ENCODE measurements at regions not wholly inside any gene's neighbourhood (a gene's known extent, or its start where the extent isn't known, plus 50 kb on each side); places are given as distances from the start of the nearest gene placed in this dataset.

- no peaks in the 10 kb centered on the region for H3K27me3 Mint-ChIP-seq
- no peak overlapping the region for H3K4me3 Mint-ChIP-seq
- H3K27ac Mint-ChIP-seq, result peak overlapping the region; percentile 92
- H3K9me3 ChIP-seq (ENCODE audit: control insufficient read depth, low read length, poor library complexity, severe bottlenecking), result no peaks in the 10 kb centered on the region
- ATAC-seq, result no peak
- H3K4me1 Mint-ChIP-seq, result peaks cover 30% of the 10 kb centered on the region
- H3K36me3 Mint-ChIP-seq (ENCODE audit: low read depth), result no peaks in the 10 kb centered on the region
- no peak for DNase-seq
Measured at GRCh38 chr10:7485799-7486198, 75.0 kb upstream of the SFMBT2 start.

- no peaks in the 10 kb centered on the region for H3K9me3 ChIP-seq (ENCODE audit: control insufficient read depth, low read length, poor library complexity, severe bottlenecking)
- ATAC-seq (peak; percentile 18), DNase-seq (no peak)
- H3K36me3 Mint-ChIP-seq (ENCODE audit: low read depth), result no peaks in the 10 kb centered on the region
- H3K4me1 Mint-ChIP-seq, result peaks cover 34% of the 10 kb centered on the region
- no peaks in the 10 kb centered on the region for H3K27me3 Mint-ChIP-seq
- peak overlapping the region; percentile 92 for H3K27ac Mint-ChIP-seq
- peak overlapping the region; percentile 77 for H3K4me3 Mint-ChIP-seq
Measured at GRCh38 chr10:7485244-7485556, 74.4 kb upstream of the SFMBT2 start.

- peak overlapping the region; percentile 77 for H3K4me3 Mint-ChIP-seq
- no peaks in the 10 kb centered on the region for H3K36me3 Mint-ChIP-seq (ENCODE audit: low read depth)
- no peaks in the 10 kb centered on the region for H3K9me3 ChIP-seq (ENCODE audit: control insufficient read depth, low read length, poor library complexity, severe bottlenecking)
- DNase-seq (peak in 1 of 3 donors; percentile 14), ATAC-seq (peak; percentile 87)
- peak overlapping the region; percentile 92 for H3K27ac Mint-ChIP-seq
- H3K4me1 Mint-ChIP-seq, result peaks cover 40% of the 10 kb centered on the region
- H3K27me3 Mint-ChIP-seq, result no peaks in the 10 kb centered on the region
Measured at GRCh38 chr10:7484456-7485243, 73.8 kb upstream of the SFMBT2 start.

GRCh38 chr10:7483848-7484247 is 73.0 kb upstream of the SFMBT2 start:
- Mint-ChIP-seq H3K4me3 (peak overlapping the region; percentile 2), H3K4me1 (peaks cover 45% of the 10 kb centered on the region), H3K36me3 (ENCODE audit: low read depth) (no peaks in the 10 kb centered on the region), H3K27me3 (no peaks in the 10 kb centered on the region), H3K27ac (peak overlapping the region; percentile 92)
- DNase-seq, result no peak
- no peak for ATAC-seq
- no peaks in the 10 kb centered on the region for H3K9me3 ChIP-seq (ENCODE audit: control insufficient read depth, low read length, poor library complexity, severe bottlenecking)

- ATAC-seq (no peak), DNase-seq (no peak)
- H3K4me3 Mint-ChIP-seq, result peak overlapping the region; percentile 41
- no peaks in the 10 kb centered on the region for H3K27me3 Mint-ChIP-seq
- peak overlapping the region; percentile 92 for H3K27ac Mint-ChIP-seq
- peaks cover 2% of the 10 kb centered on the region for H3K36me3 Mint-ChIP-seq (ENCODE audit: low read depth)
- no peaks in the 10 kb centered on the region for H3K9me3 ChIP-seq (ENCODE audit: control insufficient read depth, low read length, poor library complexity, severe bottlenecking)
- peaks cover 49% of the 10 kb centered on the region for H3K4me1 Mint-ChIP-seq
Measured at GRCh38 chr10:7482992-7483391, 72.2 kb upstream of the SFMBT2 start.

- Mint-ChIP-seq H3K36me3 (ENCODE audit: low read depth) (peaks cover 2% of the 10 kb centered on the region), H3K4me3 (peak overlapping the region; percentile 34), H3K27me3 (no peaks in the 10 kb centered on the region), H3K27ac (peak overlapping the region; percentile 92), H3K4me1 (peaks cover 47% of the 10 kb centered on the region)
- DNase-seq, result no peak
- no peaks in the 10 kb centered on the region for H3K9me3 ChIP-seq (ENCODE audit: control insufficient read depth, low read length, poor library complexity, severe bottlenecking)
- ATAC-seq, result no peak
Measured at GRCh38 chr10:7481368-7481765, 70.5 kb upstream of the SFMBT2 start.

- Mint-ChIP-seq H3K27ac (peak overlapping the region; percentile 92), H3K36me3 (ENCODE audit: low read depth) (peaks cover 2% of the 10 kb centered on the region), H3K4me1 (peaks cover 47% of the 10 kb centered on the region), H3K4me3 (peak overlapping the region; percentile 34), H3K27me3 (no peaks in the 10 kb centered on the region)
- ATAC-seq, result peak; percentile 38
- H3K9me3 ChIP-seq (ENCODE audit: control insufficient read depth, low read length, poor library complexity, severe bottlenecking), result no peaks in the 10 kb centered on the region
- DNase-seq, result no peak
Measured at GRCh38 chr10:7480742-7481367, 70.0 kb upstream of the SFMBT2 start.

- H3K4me1 Mint-ChIP-seq, result peaks cover 40% of the 10 kb centered on the region
- H3K4me3 Mint-ChIP-seq, result peak overlapping the region; percentile 53
- no peaks in the 10 kb centered on the region for H3K27me3 Mint-ChIP-seq
- H3K27ac Mint-ChIP-seq, result peak overlapping the region; percentile 92
- peaks cover 2% of the 10 kb centered on the region for H3K36me3 Mint-ChIP-seq (ENCODE audit: low read depth)
- ATAC-seq (no peak), DNase-seq (no peak)
- H3K9me3 ChIP-seq (ENCODE audit: control insufficient read depth, low read length, poor library complexity, severe bottlenecking), result no peaks in the 10 kb centered on the region
Measured at GRCh38 chr10:7479861-7480598, 69.2 kb upstream of the SFMBT2 start.

GRCh38 chr10:7478727-7479457 is 68.1 kb upstream of the SFMBT2 start:
- peaks cover 2% of the 10 kb centered on the region for H3K36me3 Mint-ChIP-seq (ENCODE audit: low read depth)
- peaks cover 35% of the 10 kb centered on the region for H3K4me1 Mint-ChIP-seq
- DNase-seq (no peak), ATAC-seq (peak; percentile 48)
- H3K27me3 Mint-ChIP-seq, result no peaks in the 10 kb centered on the region
- no peaks in the 10 kb centered on the region for H3K9me3 ChIP-seq (ENCODE audit: control insufficient read depth, low read length, poor library complexity, severe bottlenecking)
- H3K4me3 Mint-ChIP-seq, result peak overlapping the region; percentile 80
- H3K27ac Mint-ChIP-seq, result peak overlapping the region; percentile 92

- no peak for DNase-seq
- no peaks in the 10 kb centered on the region for H3K9me3 ChIP-seq (ENCODE audit: control insufficient read depth, low read length, poor library complexity, severe bottlenecking)
- ATAC-seq, result no peak
- H3K27me3 Mint-ChIP-seq, result no peaks in the 10 kb centered on the region
- no peak overlapping the region for H3K4me3 Mint-ChIP-seq
- peaks cover 2% of the 10 kb centered on the region for H3K36me3 Mint-ChIP-seq (ENCODE audit: low read depth)
- H3K4me1 Mint-ChIP-seq, result peaks cover 30% of the 10 kb centered on the region
- peak overlapping the region; percentile 92 for H3K27ac Mint-ChIP-seq
Measured at GRCh38 chr10:7477538-7478334, 66.9 kb upstream of the SFMBT2 start.

- no peak overlapping the region for H3K4me3 Mint-ChIP-seq
- peaks cover 2% of the 10 kb centered on the region for H3K36me3 Mint-ChIP-seq (ENCODE audit: low read depth)
- peaks cover 37% of the 10 kb centered on the region for H3K4me1 Mint-ChIP-seq
- ATAC-seq (no peak), DNase-seq (no peak)
- H3K27ac Mint-ChIP-seq, result peak overlapping the region; percentile 49
- no peaks in the 10 kb centered on the region for H3K27me3 Mint-ChIP-seq
- H3K9me3 ChIP-seq (ENCODE audit: control insufficient read depth, low read length, poor library complexity, severe bottlenecking), result no peaks in the 10 kb centered on the region
Measured at GRCh38 chr10:7475939-7476338, 65.1 kb upstream of the SFMBT2 start.

GRCh38 chr10:7475046-7475911 is 64.4 kb upstream of the SFMBT2 start:
- ATAC-seq (no peak), DNase-seq (no peak)
- Mint-ChIP-seq H3K27ac (peak overlapping the region; percentile 49), H3K27me3 (no peaks in the 10 kb centered on the region), H3K4me3 (no peak overlapping the region), H3K4me1 (peaks cover 34% of the 10 kb centered on the region), H3K36me3 (ENCODE audit: low read depth) (peaks cover 2% of the 10 kb centered on the region)
- H3K9me3 ChIP-seq (ENCODE audit: control insufficient read depth, low read length, poor library complexity, severe bottlenecking), result no peaks in the 10 kb centered on the region

All from T-helper 17 cell (primary cell).